Stimulated activated CD8-positive, alpha-beta memory T cell treated with anti-CD3 and anti-CD28 coated beads, Interleukin-2, amount 100 ng/mL, for 48 hours (primary cell): ENCODE measurements at regions not wholly inside any gene's neighbourhood (a gene's known extent, or its start where the extent isn't known, plus 50 kb on each side); places are given as distances from the start of the nearest gene placed in this dataset.
"Not testable (repeated sequence)": the region's sequence is repeated elsewhere in the genome, so short reads cannot be mapped to it uniquely, and the experiment has no call there.

ENCODE experiments used
- DNase-seq, 2 donors: peaks; one replicate each; pipeline ENCODE4 v3.0.0-alpha.2; 2020; ENCODE audit warnings: low read depth in 2 of 2

- DNase-seq: no peak
These were observed 113.9 kb upstream of the EOLA2 start for GRCh38 chrX:150052226-150052625.

- DNase-seq: no peak
These were observed 120.4 kb upstream of the EOLA2 start for GRCh38 chrX:150058728-150059127.

DNA sequence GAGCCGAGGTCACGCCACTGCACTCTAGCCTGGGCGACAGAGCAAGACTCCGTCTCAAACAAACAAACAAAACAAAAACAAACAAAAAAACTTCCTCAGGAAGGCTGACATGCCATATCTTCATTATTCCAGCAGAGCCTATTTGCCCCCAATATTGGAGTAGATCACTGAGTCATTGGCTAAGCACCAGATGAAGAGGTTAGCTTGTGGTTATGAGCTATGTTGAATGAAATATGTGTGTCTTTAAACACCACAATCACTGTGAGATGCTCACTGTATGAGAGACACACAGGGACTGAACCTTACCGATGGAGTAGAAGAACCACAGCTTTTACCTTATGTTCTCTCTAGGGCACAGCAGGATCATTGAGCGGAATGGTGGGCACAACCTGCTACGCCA lies 122.1 kb upstream of the EOLA2 start:
- DNase-seq: no peak

- DNase-seq: no peak
These were observed 124.2 kb upstream of the EOLA2 start for GRCh38 chrX:150062292-150063137.

GRCh38 chrX:150063138-150063518 lies 124.8 kb upstream of the EOLA2 start:
- no peak for DNase-seq

GRCh38 chrX:150063674-150064073 lies 125.4 kb upstream of the EOLA2 start:
- no peak for DNase-seq

GRCh38 chrX:150074175-150074574 lies 135.9 kb upstream of the EOLA2 start:
- no peak for DNase-seq

GRCh38 chrX:150080497-150080896 lies 142.2 kb upstream of the EOLA2 start:
- DNase-seq: no peak

GRCh38 chrX:150081076-150081475 lies 142.8 kb upstream of the EOLA2 start:
- DNase-seq: no peak

- DNase-seq: no peak
These were observed 146.4 kb upstream of the EOLA2 start for GRCh38 chrX:150084496-150085229.

DNA sequence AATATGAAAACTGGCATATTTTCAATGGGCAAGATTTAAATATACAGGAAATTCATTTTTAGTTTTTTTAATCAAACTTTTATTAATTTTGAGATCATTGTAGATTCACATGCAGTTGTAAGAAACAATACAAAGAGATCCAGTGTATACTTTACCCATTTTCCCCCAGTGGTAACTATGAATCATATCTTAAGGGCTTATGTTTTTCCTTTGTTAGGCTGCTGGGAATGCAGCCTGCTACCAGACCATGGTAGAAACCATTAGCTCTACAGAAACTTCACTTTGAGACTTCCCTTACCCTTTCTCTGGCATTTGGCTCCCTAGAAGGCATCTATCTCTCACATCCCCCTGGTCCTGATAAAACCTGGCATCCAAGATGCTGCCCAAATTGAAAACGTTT lies 147.6 kb upstream of the EOLA2 start:
- no peak for DNase-seq

DNA sequence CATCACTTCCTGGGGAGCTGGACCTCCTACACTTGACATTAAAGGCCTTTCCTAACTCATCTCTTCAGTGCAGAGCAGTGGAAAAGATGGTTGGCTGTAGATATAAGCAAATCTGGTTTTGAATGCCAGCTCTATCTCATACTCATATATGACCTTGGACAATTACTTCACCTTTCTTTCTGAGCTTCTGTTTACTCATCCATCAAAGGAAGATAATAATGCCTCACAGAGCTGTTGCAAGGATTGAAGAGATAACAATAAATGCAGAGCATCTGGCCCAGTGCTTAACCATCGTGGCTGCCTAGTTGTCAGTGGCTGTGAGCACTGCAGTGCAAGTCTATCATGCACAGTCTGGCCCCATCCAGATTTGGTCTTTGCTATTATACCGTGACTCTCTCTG lies 148.1 kb upstream of the EOLA2 start:
- no peak for DNase-seq

GRCh38 chrX:150087612-150088011 lies 149.3 kb upstream of the EOLA2 start:
- no peak for DNase-seq

GRCh38 chrX:150088042-150088441 lies 149.8 kb upstream of the EOLA2 start:
- no peak for DNase-seq

GRCh38 chrX:150088766-150089518 lies 150.7 kb upstream of the EOLA2 start:
- no peak for DNase-seq

- DNase-seq: not testable (repeated sequence)
These were observed 153.0 kb upstream of the EOLA2 start for GRCh38 chrX:150091300-150091699.

DNA sequence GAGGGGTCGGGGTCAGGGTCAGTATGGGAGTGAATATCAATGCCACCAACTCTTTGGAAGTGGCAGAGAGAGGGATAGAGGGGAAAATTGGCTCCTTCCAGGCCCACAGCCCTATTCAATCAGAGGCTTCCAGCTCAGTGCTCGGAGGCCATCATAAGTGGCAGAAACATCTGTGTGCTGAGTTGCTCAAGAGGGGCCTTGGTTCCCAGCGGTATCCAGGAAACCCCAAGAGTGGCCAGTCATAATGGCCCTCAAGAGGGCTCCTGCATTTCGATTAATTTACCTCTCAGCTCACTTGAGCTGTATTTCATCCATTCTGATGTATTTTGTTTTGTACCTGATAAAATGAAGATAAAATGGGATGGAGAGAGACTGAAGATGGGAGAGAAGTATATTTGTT lies 154.3 kb upstream of the EOLA2 start:
- no peak for DNase-seq

- DNase-seq: no peak
These were observed 156.1 kb upstream of the EOLA2 start for GRCh38 chrX:150094375-150094774.

DNA sequence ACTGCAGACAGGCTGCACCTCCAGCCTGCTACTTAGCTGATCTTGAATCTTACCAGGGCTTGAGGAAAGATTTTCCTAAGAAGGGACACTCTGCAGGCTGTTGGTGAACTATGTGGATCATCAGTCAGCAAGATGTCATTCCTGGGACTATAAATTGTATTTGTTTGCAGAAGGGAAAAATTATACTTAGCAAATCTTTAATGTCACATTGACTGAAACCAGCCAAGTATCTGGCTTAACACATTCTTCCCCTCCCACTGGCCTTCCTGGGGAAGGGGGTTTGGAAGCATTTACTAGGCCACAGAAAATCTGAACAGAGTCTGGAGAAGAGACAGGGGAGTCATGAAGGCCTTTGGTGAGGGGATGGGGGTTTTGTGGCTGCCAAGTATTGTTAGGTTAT lies 156.7 kb upstream of the EOLA2 start:
- no peak for DNase-seq

DNA sequence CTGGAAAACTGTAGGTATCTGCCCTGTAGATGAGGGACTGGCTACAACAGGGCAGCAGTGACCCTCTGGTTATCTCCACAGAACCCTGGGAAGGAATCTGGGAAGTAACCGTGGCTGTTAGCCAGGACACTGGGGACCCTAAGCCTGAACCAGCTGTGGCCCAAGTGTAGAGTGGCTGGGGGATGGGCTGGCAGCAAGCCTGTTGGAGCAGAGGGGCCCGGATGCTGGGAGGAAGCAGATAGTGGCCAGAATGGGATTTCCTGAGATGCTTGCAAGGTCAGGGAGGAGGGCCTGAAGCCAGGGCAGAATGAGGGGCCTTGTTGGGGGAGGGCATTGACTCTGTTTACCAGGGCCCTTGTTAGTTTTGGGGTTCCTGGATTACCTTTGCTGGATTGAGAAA lies 161.0 kb upstream of the EOLA2 start:
- DNase-seq: no peak

- DNase-seq: no peak
These were observed 162.0 kb upstream of the EOLA2 start for GRCh38 chrX:150100261-150100660.

GRCh38 chrX:150118476-150118875 lies 180.2 kb upstream of the EOLA2 start:
- no peak for DNase-seq

DNA sequence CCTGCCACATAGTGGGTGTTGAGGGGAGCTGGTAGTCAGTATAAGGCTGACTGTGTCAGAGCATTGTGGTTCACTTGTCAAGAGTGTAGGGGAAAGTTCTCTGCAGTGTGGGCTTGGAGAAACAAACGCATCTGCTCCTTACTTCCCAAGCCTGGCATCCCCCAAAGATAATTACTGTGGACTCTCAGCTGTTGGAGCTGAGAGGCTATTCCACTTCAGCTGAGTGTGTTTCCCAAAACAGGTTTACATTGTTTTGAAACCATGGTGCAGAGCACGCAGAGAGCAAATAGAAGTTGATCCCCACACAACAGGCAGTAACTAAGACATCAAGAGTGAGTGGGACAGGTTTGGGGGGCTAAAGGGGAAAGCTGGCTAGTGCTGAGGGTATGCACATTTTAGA lies 181.0 kb upstream of the EOLA2 start:
- no peak for DNase-seq
